SJCRH30 (cell line): ENCODE measurements at regions not wholly inside any gene's neighbourhood (a gene's known extent, or its start where the extent isn't known, plus 50 kb on each side); places are given as distances from the start of the nearest gene placed in this dataset.

Source experiments
- DNase-seq, 2 experiments: peaks; one replicate each; pipeline ENCODE4 v3.0.0-alpha.2; 2015 to 2020
- H3K27ac ChIP-seq: fragments of 250-450 bp; sonication (Bioruptor Pico); 2 replicates; pipeline ENCODE4 v1.5.1; 2020; ENCODE audit warnings: mild to moderate bottlenecking, moderate library complexity
- H3K27me3 ChIP-seq: fragments of 250-450 bp; sonication (Bioruptor Pico); 2 replicates; pipeline ENCODE4 v1.5.1; 2020; ENCODE audit warnings: mild to moderate bottlenecking, moderate library complexity
- H3K36me3 ChIP-seq: fragments of 250-450 bp; sonication (Bioruptor Pico); 2 replicates; pipeline ENCODE4 v1.5.1; 2020; ENCODE audit warnings: mild to moderate bottlenecking, moderate library complexity
- H3K4me1 ChIP-seq: fragments of 250-450 bp; sonication (Bioruptor Pico); 2 replicates; pipeline ENCODE4 v1.5.1; 2020; ENCODE audit warnings: mild to moderate bottlenecking, moderate library complexity
- H3K4me3 ChIP-seq: fragments of 250-450 bp; sonication (Bioruptor Pico); 2 replicates; pipeline ENCODE4 v1.5.1; 2020; ENCODE audit warnings: mild to moderate bottlenecking, moderate library complexity
- H3K9me3 ChIP-seq: fragments of 250-450 bp; sonication (Bioruptor Pico); replicated peaks from 2 replicates; pipeline ENCODE4 v1.5.1; 2020; ENCODE audit warnings: mild to moderate bottlenecking, moderate library complexity

- H3K27ac ChIP-seq, result no peak overlapping the region
- no peaks in the 10 kb centered on the region for H3K27me3 ChIP-seq
- H3K36me3 ChIP-seq, result no peaks in the 10 kb centered on the region
- H3K9me3 ChIP-seq, result no peaks in the 10 kb centered on the region
- DNase-seq, result no peak
- H3K4me1 ChIP-seq, result no peaks in the 10 kb centered on the region
- no peak overlapping the region for H3K4me3 ChIP-seq
These were observed 357.9 kb downstream of the KLF12 start for GRCh38 chr13:73776151-73776785.

GRCh38 chr13:73773168-73773549 lies 361.0 kb downstream of the KLF12 start:
- H3K9me3 ChIP-seq, result no peaks in the 10 kb centered on the region
- no peak for DNase-seq
- no peaks in the 10 kb centered on the region for H3K4me1 ChIP-seq
- no peak overlapping the region for H3K27ac ChIP-seq
- H3K27me3 ChIP-seq, result no peaks in the 10 kb centered on the region
- no peak overlapping the region for H3K4me3 ChIP-seq
- no peaks in the 10 kb centered on the region for H3K36me3 ChIP-seq

- Histone ChIP-seq H3K36me3 (no peaks in the 10 kb centered on the region), H3K27ac (no peak overlapping the region), H3K4me3 (no peak overlapping the region), H3K9me3 (no peaks in the 10 kb centered on the region), H3K27me3 (no peaks in the 10 kb centered on the region), H3K4me1 (peaks cover under 1% of the 10 kb centered on the region; the same call in 1 of the 2 replicates)
- DNase-seq, result no peak
These were observed 361.6 kb downstream of the KLF12 start for GRCh38 chr13:73772449-73773167.

- H3K9me3 ChIP-seq, result no peaks in the 10 kb centered on the region
- H3K27ac ChIP-seq, result no peak overlapping the region
- H3K4me1 ChIP-seq, result peaks cover 14% of the 10 kb centered on the region
- DNase-seq, result peak; percentile 11 to 35
- H3K4me3 ChIP-seq, result no peak overlapping the region
- H3K36me3 ChIP-seq, result no peaks in the 10 kb centered on the region
- no peaks in the 10 kb centered on the region for H3K27me3 ChIP-seq
These were observed 366.4 kb downstream of the KLF12 start for GRCh38 chr13:73767747-73768315.

- Histone ChIP-seq H3K4me3 (no peak overlapping the region), H3K27ac (no peak overlapping the region), H3K4me1 (peaks cover 14% of the 10 kb centered on the region), H3K36me3 (no peaks in the 10 kb centered on the region), H3K27me3 (no peaks in the 10 kb centered on the region), H3K9me3 (no peaks in the 10 kb centered on the region)
- peak in 1 of 2 experiments; percentile 7 for DNase-seq
These were observed 366.9 kb downstream of the KLF12 start for GRCh38 chr13:73767191-73767741.

GRCh38 chr13:73765651-73766384 lies 368.4 kb downstream of the KLF12 start:
- H3K36me3 ChIP-seq, result no peaks in the 10 kb centered on the region
- no peaks in the 10 kb centered on the region for H3K27me3 ChIP-seq
- H3K4me3 ChIP-seq, result peak overlapping the region; percentile 50
- peaks cover 14% of the 10 kb centered on the region for H3K4me1 ChIP-seq
- H3K9me3 ChIP-seq, result no peaks in the 10 kb centered on the region
- DNase-seq, result peak; percentile 96 to 97
- peak overlapping the region; percentile 85 for H3K27ac ChIP-seq

- Histone ChIP-seq H3K4me3 (no peak overlapping the region), H3K27ac (no peak overlapping the region), H3K4me1 (no peaks in the 10 kb centered on the region), H3K36me3 (no peaks in the 10 kb centered on the region), H3K27me3 (no peaks in the 10 kb centered on the region), H3K9me3 (no peaks in the 10 kb centered on the region)
- DNase-seq, result no peak
These were observed 374.8 kb downstream of the KLF12 start for GRCh38 chr13:73759434-73759833.

- H3K4me1 ChIP-seq, result no peaks in the 10 kb centered on the region
- no peak overlapping the region for H3K27ac ChIP-seq
- H3K4me3 ChIP-seq, result no peak overlapping the region
- H3K36me3 ChIP-seq, result no peaks in the 10 kb centered on the region
- H3K9me3 ChIP-seq, result no peaks in the 10 kb centered on the region
- no peaks in the 10 kb centered on the region for H3K27me3 ChIP-seq
- no peak for DNase-seq
These were observed 376.5 kb downstream of the KLF12 start for GRCh38 chr13:73757481-73758233.

- H3K36me3 ChIP-seq, result no peaks in the 10 kb centered on the region
- no peaks in the 10 kb centered on the region for H3K4me1 ChIP-seq
- no peak overlapping the region for H3K27ac ChIP-seq
- H3K9me3 ChIP-seq, result no peaks in the 10 kb centered on the region
- H3K4me3 ChIP-seq, result no peak overlapping the region
- DNase-seq, result peak; percentile 30 to 82
- H3K27me3 ChIP-seq, result no peaks in the 10 kb centered on the region
These were observed 379.4 kb downstream of the KLF12 start for GRCh38 chr13:73754727-73755292.

GRCh38 chr13:73754241-73754640 lies 380.0 kb downstream of the KLF12 start:
- no peak for DNase-seq
- no peaks in the 10 kb centered on the region for H3K27me3 ChIP-seq
- no peaks in the 10 kb centered on the region for H3K9me3 ChIP-seq
- H3K4me3 ChIP-seq, result no peak overlapping the region
- no peaks in the 10 kb centered on the region for H3K4me1 ChIP-seq
- no peaks in the 10 kb centered on the region for H3K36me3 ChIP-seq
- no peak overlapping the region for H3K27ac ChIP-seq

GRCh38 chr13:73751290-73751689 lies 382.9 kb downstream of the KLF12 start:
- H3K9me3 ChIP-seq, result no peaks in the 10 kb centered on the region
- no peak for DNase-seq

GRCh38 chr13:73748404-73748803 lies 385.8 kb downstream of the KLF12 start:
- Histone ChIP-seq H3K36me3 (no peaks in the 10 kb centered on the region), H3K4me1 (no peaks in the 10 kb centered on the region), H3K27ac (no peak overlapping the region), H3K27me3 (no peaks in the 10 kb centered on the region), H3K9me3 (no peaks in the 10 kb centered on the region), H3K4me3 (no peak overlapping the region)
- DNase-seq, result no peak

More at GRCh38 chr13:73751290-73751689, 382.9 kb downstream of the KLF12 start:
- H3K4me1 ChIP-seq, result no peaks in the 10 kb centered on the region
- H3K27ac ChIP-seq, result no peak overlapping the region
- H3K36me3 ChIP-seq, result no peaks in the 10 kb centered on the region
- H3K27me3 ChIP-seq, result no peaks in the 10 kb centered on the region
- no peak overlapping the region for H3K4me3 ChIP-seq

GRCh38 chr13:73745190-73745589 lies 389.0 kb downstream of the KLF12 start:
- H3K27ac ChIP-seq, result no peak overlapping the region
- H3K4me3 ChIP-seq, result no peak overlapping the region
- H3K36me3 ChIP-seq, result no peaks in the 10 kb centered on the region
- no peaks in the 10 kb centered on the region for H3K27me3 ChIP-seq
- H3K4me1 ChIP-seq, result no peaks in the 10 kb centered on the region
- H3K9me3 ChIP-seq, result no peaks in the 10 kb centered on the region
- no peak for DNase-seq

- Histone ChIP-seq H3K4me1 (no peaks in the 10 kb centered on the region), H3K9me3 (no peaks in the 10 kb centered on the region), H3K4me3 (no peak overlapping the region), H3K36me3 (no peaks in the 10 kb centered on the region), H3K27me3 (no peaks in the 10 kb centered on the region), H3K27ac (no peak overlapping the region)
- DNase-seq, result no peak
These were observed 391.2 kb downstream of the KLF12 start for GRCh38 chr13:73742982-73743381.
